ACC112 (cell line): ENCODE measurements at regions not wholly inside any gene's neighbourhood (a gene's known extent, or its start where the extent isn't known, plus 50 kb on each side); places are given as distances from the start of the nearest gene placed in this dataset.
"Not testable (repeated sequence)": the region's sequence is repeated elsewhere in the genome, so short reads cannot be mapped to it uniquely, and the experiment has no call there.

Source experiments
- H2AFZ ChIP-seq: fragments of 200-600 bp; sonication (generic); one replicate; pipeline ENCODE4 v1.6.0; 2017; ENCODE audit warnings: antibody characterized with exemption, low read length; ENCODE audit not compliant: unreplicated experiment
- H3K27ac ChIP-seq: fragments of 200-600 bp; sonication (generic); 2 replicates; pipeline ENCODE4 v1.5.1; 2014; ENCODE audit warnings: low read depth, mild to moderate bottlenecking, antibody characterized with exemption, low read length, moderate library complexity
- H3K27me3 ChIP-seq: fragments of 200-600 bp; sonication (generic); 2 replicates; pipeline ENCODE4 v1.6.1; 2014; ENCODE audit warnings: mild to moderate bottlenecking, antibody characterized with exemption, low read length, moderate library complexity, mixed read lengths; ENCODE audit not compliant: insufficient read depth
- H3K36me3 ChIP-seq: fragments of 200-600 bp; sonication (generic); 2 replicates; pipeline ENCODE4 v1.6.1; 2016; ENCODE audit warnings: mild to moderate bottlenecking, antibody characterized with exemption, low read length, moderate library complexity, mixed read lengths; ENCODE audit not compliant: insufficient read depth
- H3K4me1 ChIP-seq: fragments of 200-600 bp; sonication (generic); one replicate; pipeline ENCODE4 v1.6.1; 2016; ENCODE audit warnings: low read length, mixed read lengths; ENCODE audit not compliant: insufficient read depth, unreplicated experiment, control insufficient read depth
- H3K4me3 ChIP-seq: fragments of 200-600 bp; sonication (generic); 2 replicates; pipeline ENCODE4 v1.5.1; 2014; ENCODE audit warnings: mild to moderate bottlenecking, low read depth, low read length
- H3K79me2 ChIP-seq: fragments of 200-600 bp; sonication (generic); one replicate; pipeline ENCODE4 v1.6.0; 2016; ENCODE audit warnings: low read length; ENCODE audit not compliant: control insufficient read depth, unreplicated experiment, insufficient read depth

DNA sequence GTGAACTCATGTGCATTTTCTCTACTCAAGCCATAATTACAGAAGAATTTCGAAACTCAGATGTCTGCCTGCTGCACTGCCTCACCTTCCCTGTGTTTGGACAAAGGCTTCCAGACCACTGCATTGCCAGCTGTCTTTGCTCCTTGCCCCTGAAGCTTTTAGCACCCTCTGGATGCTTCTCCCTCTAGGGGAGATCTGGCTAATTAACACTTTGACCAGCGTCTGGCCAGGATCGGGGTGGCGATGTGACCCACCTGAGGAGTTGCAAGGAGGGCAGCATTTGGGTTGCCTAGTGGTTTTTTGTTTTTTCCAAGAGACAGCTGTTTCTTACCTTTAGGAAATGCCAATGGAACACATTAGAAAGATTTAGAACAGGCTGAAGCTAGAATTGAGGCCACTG lies 127.7 kb upstream of the ZNF536 start:
- Histone ChIP-seq H2AFZ (no peak overlapping the region), H3K79me2 (no peaks in the 10 kb centered on the region), H3K27me3 (no peaks in the 10 kb centered on the region), H3K27ac (no peak overlapping the region), H3K4me1 (no peaks in the 10 kb centered on the region), H3K4me3 (no peak overlapping the region), H3K36me3 (no peaks in the 10 kb centered on the region)

- H3K4me1 ChIP-seq = no peaks in the 10 kb centered on the region
- no peaks in the 10 kb centered on the region for H3K27me3 ChIP-seq
- H3K36me3 ChIP-seq = no peaks in the 10 kb centered on the region
- no peak overlapping the region for H3K4me3 ChIP-seq
- H3K79me2 ChIP-seq = no peaks in the 10 kb centered on the region
- H2AFZ ChIP-seq = no peak overlapping the region
- no peak overlapping the region for H3K27ac ChIP-seq
Observed at GRCh38 chr19:30245401-30246039, 126.7 kb upstream of the ZNF536 start.

DNA sequence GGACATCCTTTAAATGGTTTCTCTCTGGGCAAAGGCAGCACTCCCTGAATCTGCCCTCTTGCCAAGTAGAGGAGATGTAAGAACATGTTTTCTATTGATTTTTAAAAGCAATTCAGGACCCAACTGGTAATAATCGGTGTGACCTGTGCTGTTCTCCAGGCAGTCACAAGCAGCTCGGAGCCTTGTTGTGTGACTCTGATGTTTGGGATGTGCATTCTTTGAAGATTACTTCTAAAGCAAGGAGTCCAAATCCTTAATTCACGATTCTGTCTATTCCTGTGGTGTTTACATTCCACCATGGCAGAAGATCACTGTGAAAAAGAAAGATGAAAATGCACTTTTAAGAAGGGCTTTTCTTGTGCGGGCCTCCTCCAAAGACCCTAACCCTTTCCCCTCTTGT lies 122.3 kb upstream of the ZNF536 start:
- H3K27ac ChIP-seq = no peak overlapping the region
- H3K36me3 ChIP-seq = no peaks in the 10 kb centered on the region
- H3K79me2 ChIP-seq = no peaks in the 10 kb centered on the region
- H2AFZ ChIP-seq = no peak overlapping the region
- no peaks in the 10 kb centered on the region for H3K4me1 ChIP-seq
- H3K27me3 ChIP-seq = no peaks in the 10 kb centered on the region
- H3K4me3 ChIP-seq = no peak overlapping the region

- Histone ChIP-seq H3K4me3 (no peak overlapping the region), H3K36me3 (no peaks in the 10 kb centered on the region), H2AFZ (no peak overlapping the region), H3K27me3 (no peaks in the 10 kb centered on the region), H3K27ac (no peak overlapping the region), H3K79me2 (no peaks in the 10 kb centered on the region), H3K4me1 (no peaks in the 10 kb centered on the region)
Observed at GRCh38 chr19:30252214-30252613, 120.0 kb upstream of the ZNF536 start.

DNA sequence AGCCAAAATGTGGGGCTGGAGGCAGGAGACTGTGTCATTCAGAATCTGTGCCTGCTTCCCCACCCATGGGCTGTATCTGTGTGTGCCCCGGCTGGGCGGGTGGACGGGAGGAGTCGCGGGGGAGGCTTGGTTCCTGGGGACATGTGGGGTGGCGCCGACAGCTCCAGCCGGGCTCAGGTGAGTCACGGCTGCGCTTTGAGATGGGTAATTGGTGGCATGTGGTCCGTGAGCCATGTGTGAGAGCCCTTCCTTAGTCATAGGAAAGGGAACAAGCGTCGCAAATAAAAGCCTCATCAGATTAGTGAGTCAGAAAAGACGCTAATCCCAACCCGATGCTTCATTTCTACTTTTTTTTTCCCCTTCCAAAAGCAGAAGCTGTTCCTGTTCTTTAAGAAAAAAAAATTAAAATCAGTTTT lies 118.6 kb upstream of the ZNF536 start:
- no peaks in the 10 kb centered on the region for H3K79me2 ChIP-seq
- no peaks in the 10 kb centered on the region for H3K4me1 ChIP-seq
- no peaks in the 10 kb centered on the region for H3K36me3 ChIP-seq
- no peak overlapping the region for H3K4me3 ChIP-seq
- no peak overlapping the region for H3K27ac ChIP-seq
- H2AFZ ChIP-seq = no peak overlapping the region
- H3K27me3 ChIP-seq = no peaks in the 10 kb centered on the region

DNA sequence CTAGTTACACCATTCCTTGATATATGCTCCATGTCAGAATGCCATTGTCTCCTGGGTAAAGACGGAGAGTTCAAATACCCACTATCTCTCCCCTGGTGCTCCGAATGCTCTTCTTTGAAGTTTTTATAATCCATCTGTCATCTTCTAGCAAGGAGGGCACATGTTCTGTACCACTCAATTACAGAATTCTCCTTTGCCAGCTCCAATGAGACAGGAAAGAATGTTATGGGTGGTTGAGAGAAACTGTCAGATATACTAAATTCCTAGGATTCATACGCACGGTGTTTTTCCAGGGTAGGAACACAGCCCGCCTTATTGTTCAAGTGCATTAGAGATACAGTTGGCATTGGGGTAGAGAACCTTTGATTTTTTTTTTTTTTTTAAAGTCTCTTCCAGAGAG lies 118.0 kb upstream of the ZNF536 start:
- Histone ChIP-seq H3K36me3 (no peaks in the 10 kb centered on the region), H3K4me1 (no peaks in the 10 kb centered on the region), H3K27me3 (no peaks in the 10 kb centered on the region), H3K4me3 (no peak overlapping the region), H3K79me2 (no peaks in the 10 kb centered on the region), H3K27ac (no peak overlapping the region), H2AFZ (no peak overlapping the region)

DNA sequence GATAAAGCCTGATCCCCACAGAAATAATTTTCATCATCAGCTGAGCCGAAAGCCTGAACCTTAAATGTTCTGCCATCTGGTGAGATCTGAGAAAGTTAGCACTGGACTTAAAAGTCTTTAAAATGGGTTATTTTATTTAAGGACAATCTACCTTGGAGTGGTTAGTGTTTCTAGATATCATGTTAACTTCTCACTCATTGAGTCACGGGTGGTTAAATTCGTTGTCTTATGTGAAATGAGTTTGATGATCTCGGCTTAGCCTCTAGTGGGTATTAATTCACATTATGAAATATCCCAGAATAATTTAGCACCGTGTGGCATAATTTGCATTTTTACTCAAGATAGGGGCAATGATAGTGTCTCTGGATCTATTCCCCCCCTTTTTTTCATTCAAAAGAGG lies 117.4 kb upstream of the ZNF536 start:
- H2AFZ ChIP-seq = no peak overlapping the region
- H3K4me3 ChIP-seq = no peak overlapping the region
- H3K27me3 ChIP-seq = no peaks in the 10 kb centered on the region
- H3K36me3 ChIP-seq = no peaks in the 10 kb centered on the region
- no peaks in the 10 kb centered on the region for H3K79me2 ChIP-seq
- no peaks in the 10 kb centered on the region for H3K4me1 ChIP-seq
- no peak overlapping the region for H3K27ac ChIP-seq

DNA sequence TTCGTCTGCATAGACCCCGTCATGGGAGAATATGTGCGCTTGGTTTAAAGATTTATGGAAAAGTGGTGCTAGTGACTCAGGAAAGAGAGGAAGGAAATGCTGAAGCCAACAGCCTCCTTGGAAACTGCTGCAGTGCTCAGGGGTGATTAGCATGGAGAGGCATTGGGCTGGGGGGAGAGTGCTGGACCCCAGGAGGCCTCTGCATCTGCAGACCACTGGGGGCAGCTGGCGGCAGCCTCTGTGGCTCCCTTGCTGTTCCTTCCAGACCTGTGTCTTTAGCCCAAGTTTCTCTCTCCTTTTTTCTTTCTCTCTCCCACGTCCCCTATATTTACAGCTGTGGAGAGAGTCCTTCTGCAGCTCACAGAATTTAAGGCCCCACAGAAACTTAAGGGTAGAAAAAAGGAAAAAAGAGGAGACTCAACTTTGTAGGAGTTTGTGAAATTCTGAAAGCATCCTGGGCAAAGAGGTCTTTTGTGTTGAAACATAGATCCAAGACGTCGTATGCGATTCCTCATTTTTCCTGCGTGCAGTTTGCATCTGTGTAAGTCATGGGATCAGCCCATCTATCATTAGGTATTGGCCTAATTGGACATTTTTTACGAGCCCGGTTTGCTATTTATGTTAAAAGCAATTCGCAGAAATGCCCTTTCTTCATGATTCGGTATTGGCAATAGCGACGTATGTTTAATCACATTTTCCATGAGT lies 116.2 kb upstream of the ZNF536 start:
- H3K4me3 ChIP-seq = no peak overlapping the region
- no peak overlapping the region for H3K27ac ChIP-seq
- no peaks in the 10 kb centered on the region for H3K27me3 ChIP-seq
- no peaks in the 10 kb centered on the region for H3K36me3 ChIP-seq
- no peak overlapping the region for H2AFZ ChIP-seq
- no peaks in the 10 kb centered on the region for H3K79me2 ChIP-seq
- no peaks in the 10 kb centered on the region for H3K4me1 ChIP-seq

DNA sequence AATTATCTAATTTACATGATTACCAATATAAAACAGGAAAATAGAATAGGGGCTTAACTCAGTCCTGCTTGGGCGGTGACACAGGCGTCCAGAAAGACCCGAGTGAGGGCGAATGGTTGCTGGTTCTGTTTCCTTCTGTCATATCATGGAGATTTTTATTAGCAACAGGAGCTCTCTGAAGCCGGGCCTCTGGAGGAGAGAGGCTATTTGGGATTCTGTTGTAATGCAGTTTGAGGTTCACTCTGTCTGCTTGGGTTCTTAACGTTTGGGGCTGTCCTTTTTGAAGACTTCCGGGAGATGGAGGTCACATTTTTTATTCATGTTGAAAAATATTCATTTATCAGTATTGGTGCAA lies 115.7 kb upstream of the ZNF536 start:
- Histone ChIP-seq H3K4me1 (no peaks in the 10 kb centered on the region), H3K27me3 (no peaks in the 10 kb centered on the region), H3K36me3 (no peaks in the 10 kb centered on the region), H3K27ac (no peak overlapping the region), H3K79me2 (no peaks in the 10 kb centered on the region), H3K4me3 (no peak overlapping the region), H2AFZ (no peak overlapping the region)

GRCh38 chr19:30263830-30264381 lies 108.3 kb upstream of the ZNF536 start:
- no peaks in the 10 kb centered on the region for H3K79me2 ChIP-seq
- no peaks in the 10 kb centered on the region for H3K27me3 ChIP-seq
- no peaks in the 10 kb centered on the region for H3K36me3 ChIP-seq
- no peaks in the 10 kb centered on the region for H3K4me1 ChIP-seq
- no peak overlapping the region for H3K27ac ChIP-seq
- no peak overlapping the region for H2AFZ ChIP-seq
- no peak overlapping the region for H3K4me3 ChIP-seq

DNA sequence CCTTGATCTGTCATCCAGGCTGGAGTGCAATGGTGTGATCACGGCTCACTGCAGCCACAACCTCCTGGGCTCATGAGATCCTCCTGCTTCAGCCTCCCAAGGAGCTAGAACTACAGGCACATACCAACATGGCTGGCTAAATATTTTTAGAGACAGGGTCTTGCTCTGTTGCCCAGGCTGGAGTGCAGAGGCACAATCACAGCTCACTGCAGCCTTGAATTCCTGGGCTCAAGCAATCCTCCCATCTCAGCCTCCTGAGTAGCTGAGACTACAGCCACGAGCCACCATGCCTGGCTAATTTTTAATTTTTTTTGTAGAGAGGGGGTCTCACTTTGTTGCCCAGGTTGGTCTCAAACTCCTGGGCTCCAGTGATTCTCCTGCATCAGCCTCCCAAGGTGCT lies 106.3 kb upstream of the ZNF536 start:
- H3K27me3 ChIP-seq, H3K4me1 ChIP-seq, H3K79me2 ChIP-seq, H3K27ac ChIP-seq, H3K36me3 ChIP-seq, H3K4me3 ChIP-seq, H2AFZ ChIP-seq: not testable (repeated sequence)
